DND-41 (cell line): ENCODE measurements at regions not wholly inside any gene's neighbourhood (a gene's known extent, or its start where the extent isn't known, plus 50 kb on each side); places are given as distances from the start of the nearest gene placed in this dataset.

Experiments
- ATAC-seq: fragments of 200-7000 bp; cut with Tn5 transposase; 3 replicates; pipeline ENCODE4 v1.9.1; 2021; ENCODE audit warnings: low read depth; ENCODE audit not compliant: insufficient read depth
- DNase-seq: peaks from one replicate; pipeline ENCODE4 v3.0.0-alpha.2; 2020
- H2AFZ ChIP-seq: 2 replicates; pipeline ENCODE4 v1.6.0; 2012; ENCODE audit warnings: low read depth, low read length
- H3K27ac ChIP-seq: 2 replicates; pipeline ENCODE4 v1.5.1; 2012; ENCODE audit warnings: low read length, inconsistent platforms
- H3K27me3 ChIP-seq: fragments of 200-600 bp; sonication (generic); 2 replicates; pipeline ENCODE4 v1.6.0; 2012; ENCODE audit warnings: low read length, mild to moderate bottlenecking, inconsistent platforms; ENCODE audit not compliant: insufficient read depth, poor library complexity
- H3K36me3 ChIP-seq: 2 replicates; pipeline ENCODE4 v1.5.1; 2012; ENCODE audit warnings: low read length, inconsistent platforms; ENCODE audit not compliant: insufficient read depth
- H3K4me1 ChIP-seq: 2 replicates; pipeline ENCODE4 v1.5.1; 2012; ENCODE audit warnings: mild to moderate bottlenecking, low read length; ENCODE audit not compliant: insufficient read depth
- H3K4me2 ChIP-seq: 2 replicates; pipeline ENCODE4 v1.6.0; 2012; ENCODE audit warnings: mild to moderate bottlenecking, moderate library complexity, low read length, inconsistent platforms; ENCODE audit not compliant: insufficient read depth
- H3K4me3 ChIP-seq, 2 experiments: fragments of 200-600 bp in 1 of 2; shearing (Covaris generic) in 1 of 2; 2 replicates each; pipeline ENCODE4 v1.5.1; 2012 to 2016; ENCODE audit warnings: inconsistent platforms in 2 of 2, low read length in 2 of 2, mild to moderate bottlenecking in 2 of 2, low read depth in 1 of 2, moderate library complexity in 1 of 2
- H3K79me2 ChIP-seq: 2 replicates; pipeline ENCODE4 v1.6.0; 2012; ENCODE audit warnings: low read length, inconsistent platforms; ENCODE audit not compliant: insufficient read depth
- H3K9ac ChIP-seq: 2 replicates; pipeline ENCODE4 v1.6.0; 2012; ENCODE audit warnings: low read depth, mild to moderate bottlenecking, inconsistent platforms, low read length, moderate library complexity
- H3K9me3 ChIP-seq: 2 replicates; pipeline ENCODE4 v1.5.1; 2012; ENCODE audit warnings: low read length, moderate library complexity, mild to moderate bottlenecking, inconsistent platforms; ENCODE audit not compliant: insufficient read depth, severe bottlenecking
- H4K20me1 ChIP-seq: 2 replicates; pipeline ENCODE4 v1.6.0; 2012; ENCODE audit warnings: low read length; ENCODE audit not compliant: insufficient read depth
- CTCF ChIP-seq: IDR thresholded peaks from 2 replicates; pipeline ENCODE4 v1.5.1; 2012; ENCODE audit warnings: borderline replicate concordance, low read length, moderate library complexity, mild to moderate bottlenecking; ENCODE audit not compliant: poor library complexity, severe bottlenecking; ENCODE audit errors: extremely low read depth
- EZH2 ChIP-seq: IDR thresholded peaks from 3 replicates; pipeline ENCODE4 v1.6.1; 2012; ENCODE audit warnings: borderline replicate concordance, low read depth, mild to moderate bottlenecking, moderate library complexity, low read length, inconsistent platforms; ENCODE audit not compliant: severe bottlenecking

GRCh38 chr13:62631619-62632018 is 1216.0 kb upstream of the PCDH20 start:
- Histone ChIP-seq H3K27ac (no peak overlapping the region), H3K79me2 (no peaks in the 10 kb centered on the region), H3K4me1 (no peaks in the 10 kb centered on the region), H2AFZ (no peak overlapping the region), H3K9me3 (no peaks in the 10 kb centered on the region), H4K20me1 (no peaks in the 10 kb centered on the region), H3K4me2 (no peak overlapping the region), H3K9ac (no peak overlapping the region), H3K36me3 (no peaks in the 10 kb centered on the region), H3K27me3 (no peaks in the 10 kb centered on the region), H3K4me3 (no peak overlapping the region)
- no peak for ATAC-seq
- no peak for TF ChIP-seq CTCF
- no peak for TF ChIP-seq EZH2
- DNase-seq, result no peak

- no peak overlapping the region; the same call in 1 of the 2 replicates for H2AFZ ChIP-seq
- H3K4me2 ChIP-seq, result no peak overlapping the region
- no peaks in the 10 kb centered on the region for H3K36me3 ChIP-seq
- no peak overlapping the region for H3K27ac ChIP-seq
- TF ChIP-seq EZH2, result no peak
- TF ChIP-seq CTCF, result no peak
- no peaks in the 10 kb centered on the region for H3K27me3 ChIP-seq
- no peaks in the 10 kb centered on the region for H3K9me3 ChIP-seq
- no peaks in the 10 kb centered on the region for H3K4me1 ChIP-seq
- no peaks in the 10 kb centered on the region for H3K79me2 ChIP-seq
- ATAC-seq, result no peak
- no peaks in the 10 kb centered on the region for H4K20me1 ChIP-seq
- DNase-seq, result no peak
- H3K9ac ChIP-seq, result no peak overlapping the region
- H3K4me3 ChIP-seq, result no peak overlapping the region
Measured at GRCh38 chr13:62631124-62631523, 1215.5 kb upstream of the PCDH20 start.

- no peaks in the 10 kb centered on the region for H3K27me3 ChIP-seq
- DNase-seq, result no peak
- H3K9me3 ChIP-seq, result no peaks in the 10 kb centered on the region
- no peak overlapping the region for H3K4me3 ChIP-seq
- no peaks in the 10 kb centered on the region for H3K36me3 ChIP-seq
- ATAC-seq, result no peak
- TF ChIP-seq EZH2 (no peak), CTCF (no peak)
- no peaks in the 10 kb centered on the region for H4K20me1 ChIP-seq
- H3K4me2 ChIP-seq, result no peak overlapping the region
- no peak overlapping the region for H3K27ac ChIP-seq
- no peak overlapping the region for H2AFZ ChIP-seq
- H3K79me2 ChIP-seq, result no peaks in the 10 kb centered on the region
- no peak overlapping the region for H3K9ac ChIP-seq
- no peaks in the 10 kb centered on the region for H3K4me1 ChIP-seq
Measured at GRCh38 chr13:62629618-62630017, 1214.0 kb upstream of the PCDH20 start.

- H3K4me3 ChIP-seq, result no peak overlapping the region
- no peaks in the 10 kb centered on the region for H4K20me1 ChIP-seq
- H3K36me3 ChIP-seq, result no peaks in the 10 kb centered on the region
- no peak overlapping the region for H3K4me2 ChIP-seq
- H3K27me3 ChIP-seq, result no peaks in the 10 kb centered on the region
- H2AFZ ChIP-seq, result no peak overlapping the region
- H3K9me3 ChIP-seq, result no peaks in the 10 kb centered on the region
- TF ChIP-seq EZH2 (no peak), CTCF (no peak)
- DNase-seq (no peak), ATAC-seq (no peak)
- H3K4me1 ChIP-seq, result no peaks in the 10 kb centered on the region
- H3K27ac ChIP-seq, result no peak overlapping the region
- no peaks in the 10 kb centered on the region for H3K79me2 ChIP-seq
- no peak overlapping the region for H3K9ac ChIP-seq
Measured at GRCh38 chr13:62627226-62627625, 1211.6 kb upstream of the PCDH20 start.
